Upper lobe of left lung (tissue), 6 donors: ENCODE measurements at regions not wholly inside any gene's neighbourhood (a gene's known extent, or its start where the extent isn't known, plus 50 kb on each side); places are given as distances from the start of the nearest gene placed in this dataset.

ENCODE experiments used
- ATAC-seq, 2 donors: fragments of 200-7000 bp; cut with Tn5 transposase; one replicate each; pipeline ENCODE4 v1.9.1; 2022; ENCODE audit warnings: mild to moderate bottlenecking in 2 of 2, moderate library complexity in 2 of 2; ENCODE audit not compliant: low FRiP score in 2 of 2
- DNase-seq, 2 donors: peaks; one replicate each; pipeline ENCODE4 v3.0.0-alpha.2; 2019 to 2020
- H3K27ac ChIP-seq, 4 donors: fragments of 200-600 bp; sonication (generic); one replicate each; pipeline ENCODE4 v1.5.1; 2016 to 2019
- H3K27me3 ChIP-seq, 4 donors: fragments of 200-600 bp; sonication (generic); one replicate each; pipeline ENCODE4 v1.5.1; 2017 to 2019
- H3K36me3 ChIP-seq, 4 donors: fragments of 200-600 bp; sonication (generic); one replicate each; pipeline ENCODE4 v1.5.1; 2016 to 2019
- H3K4me1 ChIP-seq, 4 donors: fragments of 200-600 bp; sonication (generic); one replicate each; pipeline ENCODE4 v1.5.1; 2018 to 2019
- H3K4me3 ChIP-seq, 4 donors: fragments of 200-600 bp; sonication (generic); one replicate each; pipeline ENCODE4 v1.5.1; 2017 to 2019; ENCODE audit warnings: mild to moderate bottlenecking in 2 of 4, moderate library complexity in 1 of 4
- H3K9me3 ChIP-seq, 4 donors: fragments of 200-600 bp; sonication (generic); one replicate each; pipeline ENCODE4 v1.5.1; 2018 to 2019
- EP300 ChIP-seq, 4 donors: sonication (generic); formaldehyde crosslinking; IDR thresholded peaks; one replicate each; pipeline ENCODE4 v1.5.1; 2017; ENCODE audit warnings: antibody characterized with exemption in 4 of 4, control low read depth in 2 of 4
- POLR2A ChIP-seq, 4 donors: fragments of 450-650 bp; IDR thresholded peaks; one replicate each; pipeline ENCODE4 v1.5.1; 2016 to 2017; ENCODE audit warnings: antibody characterized with exemption in 4 of 4, mild to moderate bottlenecking in 2 of 4
- POLR2AphosphoS5 ChIP-seq, 2 donors: sonication (generic); formaldehyde crosslinking; IDR thresholded peaks; one replicate each; pipeline ENCODE4 v1.5.1; 2017; ENCODE audit warnings: antibody characterized with exemption in 2 of 2
- WGBS, 2 donors: methylation state at CpG; one replicate each; pipeline ENCODE4 v1.1.5; 2017 to 2018; 5-methylcytosine and 5-hydroxymethylcytosine counted together
- TF ChIP-seq, protein P1 (sequence below), 6 experiments: fragments of 450-650 bp in 4 of 6; fragments of 200-600 bp in 2 of 6; sonication (generic) in 2 of 6; IDR thresholded peaks; one replicate each; pipeline ENCODE4 v1.5.1; 2016 to 2019; ENCODE audit warnings: antibody characterized with exemption in 6 of 6
- donor health status: DM: no; HTN: no; CAD: no; lungs with moderate emphysema.
- donor health status: DM: no; HTN: yes; CAD: no; lungs with severe emphysema.

DNA sequence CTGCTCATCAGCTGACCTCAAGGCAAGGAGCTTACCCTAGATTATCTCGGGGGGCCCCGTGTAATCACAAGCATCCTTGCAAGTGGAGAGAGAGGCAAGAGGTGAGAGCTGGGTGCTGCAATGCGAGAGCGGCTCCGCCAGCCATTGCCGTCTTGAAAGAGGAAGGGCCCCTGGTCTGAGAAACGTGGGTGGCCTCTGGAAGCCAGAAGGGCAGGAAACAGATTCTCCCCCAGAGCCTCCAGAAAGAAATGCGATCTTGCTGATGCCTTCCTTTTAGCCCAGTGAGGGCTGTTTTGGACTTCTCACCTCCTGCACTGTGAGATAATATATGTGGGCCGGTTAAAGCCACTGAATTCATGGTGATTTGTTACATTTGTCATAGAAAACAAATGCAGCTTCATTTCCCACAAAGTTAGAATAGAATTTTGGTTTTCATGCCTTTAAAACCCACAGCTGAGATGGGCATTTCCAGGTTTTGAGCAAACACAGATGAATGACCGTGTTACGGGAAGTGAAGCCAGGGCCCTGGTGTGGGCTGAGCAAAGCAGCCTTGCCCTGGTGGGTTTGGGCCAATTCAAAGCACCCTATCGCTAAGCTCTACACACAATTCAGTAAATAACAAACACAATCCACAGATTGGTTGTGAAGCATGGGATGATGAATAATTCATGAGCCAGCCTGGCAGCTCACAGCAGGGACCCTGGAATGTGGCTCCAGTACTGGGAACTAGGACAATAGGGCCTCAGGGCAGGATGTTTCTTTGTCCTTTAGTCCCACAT, 319.9 kb upstream of the HS6ST1 start:
- TF ChIP-seq POLR2AphosphoS5 (IDR thresholded peaks at IDR 0.05) (no peak), POLR2A (IDR thresholded peaks at IDR 0.05) (no peak), EP300 (IDR thresholded peaks at IDR 0.05) (no peak)
- TF ChIP-seq, protein P1, sequence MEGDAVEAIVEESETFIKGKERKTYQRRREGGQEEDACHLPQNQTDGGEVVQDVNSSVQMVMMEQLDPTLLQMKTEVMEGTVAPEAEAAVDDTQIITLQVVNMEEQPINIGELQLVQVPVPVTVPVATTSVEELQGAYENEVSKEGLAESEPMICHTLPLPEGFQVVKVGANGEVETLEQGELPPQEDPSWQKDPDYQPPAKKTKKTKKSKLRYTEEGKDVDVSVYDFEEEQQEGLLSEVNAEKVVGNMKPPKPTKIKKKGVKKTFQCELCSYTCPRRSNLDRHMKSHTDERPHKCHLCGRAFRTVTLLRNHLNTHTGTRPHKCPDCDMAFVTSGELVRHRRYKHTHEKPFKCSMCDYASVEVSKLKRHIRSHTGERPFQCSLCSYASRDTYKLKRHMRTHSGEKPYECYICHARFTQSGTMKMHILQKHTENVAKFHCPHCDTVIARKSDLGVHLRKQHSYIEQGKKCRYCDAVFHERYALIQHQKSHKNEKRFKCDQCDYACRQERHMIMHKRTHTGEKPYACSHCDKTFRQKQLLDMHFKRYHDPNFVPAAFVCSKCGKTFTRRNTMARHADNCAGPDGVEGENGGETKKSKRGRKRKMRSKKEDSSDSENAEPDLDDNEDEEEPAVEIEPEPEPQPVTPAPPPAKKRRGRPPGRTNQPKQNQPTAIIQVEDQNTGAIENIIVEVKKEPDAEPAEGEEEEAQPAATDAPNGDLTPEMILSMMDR (IDR thresholded peaks at IDR 0.05) = no peak
- H3K9me3 ChIP-seq = no peaks in the 10 kb centered on the region
- no peak overlapping the region for H3K27ac ChIP-seq
- WGBS, 2 donors = 50 to 58% methylated on average over 12 of the region's 12 CpGs
- DNase-seq = peak in 1 of 2 donors; percentile 30
- no peaks in the 10 kb centered on the region for H3K36me3 ChIP-seq
- ATAC-seq = peak in 1 of 2 donors; percentile 42
- H3K4me1 ChIP-seq = no peaks in the 10 kb centered on the region
- no peaks in the 10 kb centered on the region for H3K27me3 ChIP-seq
- no peak overlapping the region for H3K4me3 ChIP-seq

DNA sequence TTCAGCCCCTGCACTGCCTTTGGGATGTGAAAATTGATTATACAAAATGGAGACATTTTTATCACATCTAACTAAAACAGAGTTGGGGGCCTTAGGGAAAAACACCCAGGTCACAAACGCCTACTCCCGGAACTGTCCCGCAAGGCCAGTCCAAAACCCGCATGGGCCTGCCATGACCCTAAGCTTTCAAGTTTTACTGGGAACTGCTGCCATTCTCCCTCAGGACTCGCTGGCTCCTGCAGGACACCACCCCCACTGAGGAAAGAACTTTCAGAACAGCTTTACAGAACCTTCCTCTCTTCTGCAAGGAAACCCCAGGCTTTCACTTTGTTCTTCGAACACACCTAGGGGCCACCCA, 320.4 kb upstream of the HS6ST1 start:
- no peak for TF ChIP-seq EP300 (IDR thresholded peaks at IDR 0.05)
- Histone ChIP-seq H3K36me3 (no peaks in the 10 kb centered on the region), H3K4me3 (no peak overlapping the region), H3K27ac (no peak overlapping the region), H3K9me3 (no peaks in the 10 kb centered on the region), H3K4me1 (no peaks in the 10 kb centered on the region), H3K27me3 (no peaks in the 10 kb centered on the region)
- peak in 1 of 2 donors; percentile 8 for DNase-seq
- 96 to 100% methylated on average over 6 of the region's 6 CpGs for WGBS, 2 donors
- no peak for ATAC-seq

DNA sequence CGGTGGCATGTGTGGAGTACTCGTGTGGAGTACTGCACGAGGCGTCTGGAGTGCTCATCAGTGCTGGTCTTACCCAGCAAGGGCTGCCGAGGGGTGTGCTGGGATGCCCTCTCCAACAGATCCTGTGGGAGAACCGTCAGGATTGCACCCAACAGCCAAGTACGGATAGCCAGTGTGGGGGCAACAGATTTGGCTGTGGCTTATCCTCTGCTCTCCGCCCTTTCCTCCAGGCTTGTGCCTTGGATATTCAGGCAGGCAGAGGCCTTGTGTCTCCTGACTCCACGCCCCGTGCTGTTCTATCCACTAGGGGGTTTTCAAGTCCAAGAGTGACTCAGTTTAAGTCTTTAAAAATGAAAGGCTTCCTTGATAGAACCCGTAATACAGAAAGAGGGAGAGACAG, 321.0 kb upstream of the HS6ST1 start:
- WGBS, 2 donors = 82 to 87% methylated on average over 6 to 11 of the region's 11 CpGs
- Histone ChIP-seq H3K36me3 (no peaks in the 10 kb centered on the region), H3K27me3 (no peaks in the 10 kb centered on the region), H3K27ac (no peak overlapping the region), H3K4me3 (no peak overlapping the region), H3K9me3 (no peaks in the 10 kb centered on the region), H3K4me1 (no peaks in the 10 kb centered on the region)
- no peak for TF ChIP-seq POLR2AphosphoS5 (IDR thresholded peaks at IDR 0.05)
- no peak for TF ChIP-seq POLR2A (IDR thresholded peaks at IDR 0.05)
- no peak for TF ChIP-seq EP300 (IDR thresholded peaks at IDR 0.05)
- TF ChIP-seq, protein P1 (IDR thresholded peaks at IDR 0.05) = no peak
- ATAC-seq = peak in 1 of 2 donors; percentile 55
- DNase-seq = peak in 1 of 2 donors; percentile 15

DNA sequence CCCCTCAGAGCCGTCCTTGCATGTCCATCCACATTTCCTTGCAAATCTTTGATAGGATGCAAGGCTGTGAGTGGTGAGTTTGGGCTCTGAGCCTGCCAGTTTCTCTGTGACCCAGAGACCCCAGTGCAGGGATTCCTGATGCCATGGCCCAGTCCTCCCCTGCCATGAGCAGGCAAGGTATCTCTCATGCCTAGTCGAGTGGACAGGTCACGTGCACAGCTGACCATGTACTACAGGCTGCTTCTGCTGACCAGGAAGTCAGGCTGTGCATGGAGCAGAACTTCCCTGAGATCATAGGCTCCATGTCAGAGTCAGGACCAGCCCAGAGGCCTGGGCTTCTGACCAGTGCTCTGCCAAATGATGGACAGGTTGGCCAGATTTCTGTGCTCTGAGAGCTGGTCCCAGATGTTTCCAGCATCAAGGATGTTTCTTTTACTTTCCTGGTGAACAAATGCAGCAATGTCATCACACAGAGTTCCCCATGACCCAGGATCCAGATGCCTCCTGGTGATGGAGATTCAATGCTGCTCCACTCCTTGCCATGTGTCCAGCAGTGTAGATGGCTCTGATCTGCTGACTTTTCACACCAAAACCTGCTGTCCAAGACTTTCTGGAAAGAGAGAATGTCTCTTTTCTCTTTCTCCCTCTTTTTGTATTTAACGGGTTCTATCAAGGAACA, 321.6 kb upstream of the HS6ST1 start:
- Histone ChIP-seq H3K36me3 (no peaks in the 10 kb centered on the region), H3K27me3 (no peaks in the 10 kb centered on the region), H3K4me3 (no peak overlapping the region), H3K27ac (no peak overlapping the region), H3K4me1 (no peaks in the 10 kb centered on the region), H3K9me3 (no peaks in the 10 kb centered on the region)
- ATAC-seq (no peak), DNase-seq (peak in 1 of 2 donors; percentile 19)
- TF ChIP-seq POLR2A (IDR thresholded peaks at IDR 0.05) = no peak
- TF ChIP-seq EP300 (IDR thresholded peaks at IDR 0.05) = no peak
- TF ChIP-seq, protein P1 (IDR thresholded peaks at IDR 0.05) = no peak
- TF ChIP-seq POLR2AphosphoS5 (IDR thresholded peaks at IDR 0.05) = no peak
- WGBS, 2 donors = 82 to 89% methylated on average over 4 of the region's 4 CpGs

DNA sequence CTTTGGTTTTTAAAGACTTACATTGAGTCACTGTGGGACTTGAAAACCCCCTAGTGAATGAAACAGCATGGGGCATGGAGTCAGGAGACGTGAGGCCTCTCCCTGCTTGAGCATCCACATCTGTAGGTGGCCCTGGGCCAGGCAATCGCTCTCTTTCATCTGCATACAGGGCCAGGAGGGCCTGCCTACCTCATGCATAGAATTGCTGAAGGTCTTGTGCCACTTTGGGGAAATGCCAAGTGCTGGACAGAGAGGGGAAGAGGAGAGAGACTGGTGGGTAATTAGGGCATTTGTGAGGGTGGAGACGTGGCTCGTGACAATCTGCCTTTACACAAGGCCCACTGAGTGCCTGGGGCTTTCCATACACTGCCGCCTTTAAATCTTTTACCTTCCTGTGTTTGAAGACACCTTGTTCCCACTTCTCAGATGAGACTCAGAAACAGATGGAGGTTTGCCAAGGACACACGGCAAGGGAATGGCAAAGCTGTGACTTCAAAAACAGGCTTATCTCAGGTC, 322.2 kb upstream of the HS6ST1 start:
- peak in 1 of 2 donors; percentile 9 for DNase-seq
- 76 to 85% methylated on average over 6 of the region's 6 CpGs for WGBS, 2 donors

More for the DNA sequence above, 322.2 kb upstream of the HS6ST1 start:
- H3K27me3 ChIP-seq = no peaks in the 10 kb centered on the region
- no peaks in the 10 kb centered on the region for H3K4me1 ChIP-seq
- H3K9me3 ChIP-seq = no peaks in the 10 kb centered on the region
- H3K36me3 ChIP-seq = no peaks in the 10 kb centered on the region
- no peak overlapping the region for H3K27ac ChIP-seq
- no peak overlapping the region for H3K4me3 ChIP-seq
- ATAC-seq = no peak
- TF ChIP-seq, protein P1 (IDR thresholded peaks at IDR 0.05) = no peak
- TF ChIP-seq POLR2AphosphoS5 (IDR thresholded peaks at IDR 0.05) (no peak), POLR2A (IDR thresholded peaks at IDR 0.05) (no peak), EP300 (IDR thresholded peaks at IDR 0.05) (no peak)
